ENCODE measurements at regions not wholly inside any gene's neighbourhood (a gene's known extent, or its start where the extent isn't known, plus 50 kb on each side); places are given as distances from the start of the nearest gene placed in this dataset.

GRCh38 chr1:101121504-101121903 is 95.9 kb upstream of the DPH5 start:
- TF ChIP-seq CTCF (IDR thresholded peaks at IDR 0.05): no peak
- TF ChIP-seq POLR2A (IDR thresholded peaks at IDR 0.05): no peak
- TF ChIP-seq POLR2AphosphoS5 (IDR thresholded peaks at IDR 0.05; ENCODE audit: insufficient read depth in 1 of 2, low read depth in 1 of 2): no peak

All from vagina (tissue), 2 donors.